H1 (cell line): ENCODE measurements at regions not wholly inside any gene's neighbourhood (a gene's known extent, or its start where the extent isn't known, plus 50 kb on each side); places are given as distances from the start of the nearest gene placed in this dataset.

Source experiments
- CTCF ChIA-PET: fragments of 300-600 bp; sonication (Branson Sonifier 250); formaldehyde crosslinking; loops from one replicate; lab custom pipeline; 2021; ENCODE audit not compliant: partially characterized antibody; lab: Charles Lee
- POLR2A ChIA-PET: fragments of 300-600 bp; sonication (Branson Sonifier 250); formaldehyde crosslinking; loops from one replicate; lab custom pipeline; 2021; ENCODE audit warnings: inconsistent platforms; ENCODE audit not compliant: partially characterized antibody; lab: Charles Lee
- DNase-seq, 2 experiments: peaks; one replicate each; pipeline versions ENCODE4 v3.0.0 to v3.0.0-alpha.2; 2010 to 2022; ENCODE audit warnings: low spot score in 2 of 2, low read depth in 1 of 2, mixed read lengths in 1 of 2
- FAIRE-seq: peaks from 2 replicates; lab custom pipeline; 2011; peaks lifted over from hg19 to GRCh38; lab: Jason Lieb, UNC
- H2AFZ ChIP-seq: 2 replicates; pipeline ENCODE4 v1.8.1; 2012; ENCODE audit warnings: low read length, inconsistent platforms
- H2AK5ac ChIP-seq: 2 replicates; pipeline ENCODE4 v1.6.1; 2013; ENCODE audit warnings: low read depth, low read length
- H2BK120ac ChIP-seq: replicated peaks from 2 replicates; pipeline ENCODE3; 2013; ENCODE audit warnings: low read depth, low read length, inconsistent platforms
- H2BK12ac ChIP-seq: 2 replicates; pipeline ENCODE4 v1.6.1; 2013; ENCODE audit warnings: low read depth, low read length
- H2BK15ac ChIP-seq: 2 replicates; pipeline ENCODE4 v1.6.1; 2013; ENCODE audit warnings: low read length
- H2BK20ac ChIP-seq: 2 replicates; pipeline ENCODE4 v1.6.1; 2013; ENCODE audit warnings: low read length
- H2BK5ac ChIP-seq: 2 replicates; pipeline ENCODE4 v1.6.1; 2013; ENCODE audit warnings: low read depth, low read length
- H3K14ac ChIP-seq: 2 replicates; pipeline ENCODE4 v1.6.1; 2013; ENCODE audit warnings: inconsistent platforms; ENCODE audit not compliant: insufficient read length
- H3K18ac ChIP-seq: 2 replicates; pipeline ENCODE4 v1.6.1; 2013; ENCODE audit warnings: low read length; ENCODE audit errors: extremely low read depth
- H3K23ac ChIP-seq: 2 replicates; pipeline ENCODE4 v1.6.1; 2013; ENCODE audit warnings: inconsistent platforms; ENCODE audit not compliant: insufficient read length
- H3K23me2 ChIP-seq: 2 replicates; pipeline ENCODE4 v1.6.1; 2013; ENCODE audit warnings: low read depth, low read length
- H3K27ac ChIP-seq: 2 replicates; pipeline ENCODE4 v1.6.1; 2011; ENCODE audit warnings: low read depth, low read length, inconsistent platforms
- H3K27me3 ChIP-seq, 4 experiments: replicated peaks in 1 of 4; 1 replicate in 1 of 4; 2 replicates in 3 of 4; pipeline versions ENCODE4 v1.6.1 to v1.8.1; 2011 to 2013; ENCODE audit warnings: low read length in 3 of 4, mild to moderate bottlenecking in 3 of 4, inconsistent platforms in 2 of 4, mixed read lengths in 2 of 4, moderate library complexity in 1 of 4; ENCODE audit not compliant: control insufficient read depth in 3 of 4, insufficient read depth in 3 of 4; ENCODE audit errors: extremely low read depth in 1 of 4
- H3K36me3 ChIP-seq, 4 experiments: 2 replicates each; pipeline versions ENCODE4 v1.6.1 to v1.8.1; 2011 to 2013; ENCODE audit warnings: mild to moderate bottlenecking in 4 of 4, low read length in 3 of 4, moderate library complexity in 2 of 4, control low read depth in 1 of 4, inconsistent platforms in 1 of 4; ENCODE audit not compliant: insufficient read depth in 4 of 4, control insufficient read depth in 2 of 4
- H3K4ac ChIP-seq: replicated peaks from 2 replicates; pipeline ENCODE3; 2013; ENCODE audit warnings: low read length, low read depth, mixed read lengths, inconsistent platforms; ENCODE audit not compliant: insufficient read length
- H3K4me1 ChIP-seq, 4 experiments: replicated peaks in 1 of 4; 1 replicate in 1 of 4; 2 replicates in 3 of 4; pipeline versions ENCODE4 v1.6.1 to v1.8.1; 2011 to 2013; ENCODE audit warnings: low read length in 3 of 4, inconsistent platforms in 2 of 4, mixed read lengths in 1 of 4; ENCODE audit not compliant: insufficient read depth in 4 of 4, control insufficient read depth in 3 of 4
- H3K4me2 ChIP-seq, 2 experiments: 2 replicates each; pipeline versions ENCODE4 v1.6.1 to v1.8.1; 2011 to 2013; ENCODE audit warnings: low read depth in 2 of 2, low read length in 2 of 2, control low read depth in 1 of 2, inconsistent platforms in 1 of 2, mild to moderate bottlenecking in 1 of 2; ENCODE audit not compliant: insufficient read depth in 1 of 2
- H3K4me3 ChIP-seq, 4 experiments: fragments of 200-600, 300-600 bp in 1 of 4; sonication (generic), shearing (Covaris generic), sonication (Bioruptor Twin) in 1 of 4; 2 replicates each; pipeline versions ENCODE4 v1.5.1 to v1.8.1; 2011 to 2016; ENCODE audit warnings: low read length in 4 of 4, low read depth in 3 of 4, control low read depth in 2 of 4, inconsistent platforms in 2 of 4, mild to moderate bottlenecking in 2 of 4, mixed read lengths in 1 of 4, moderate library complexity in 1 of 4; ENCODE audit not compliant: insufficient read depth in 2 of 4; ENCODE audit errors: extremely low read depth in 1 of 4
- H3K56ac ChIP-seq: replicated peaks from 2 replicates; pipeline ENCODE3; 2013; ENCODE audit warnings: low read depth, mild to moderate bottlenecking, mixed read lengths, low read length, inconsistent platforms; ENCODE audit not compliant: insufficient read length
- H3K79me1 ChIP-seq: 2 replicates; pipeline ENCODE4 v1.6.1; 2013; ENCODE audit warnings: low read depth, low read length, control low read depth
- H3K79me2 ChIP-seq, 2 experiments: 2 replicates each; pipeline versions ENCODE4 v1.6.1 to v1.8.1; 2012 to 2013; ENCODE audit warnings: low read length in 2 of 2, mild to moderate bottlenecking in 2 of 2, inconsistent platforms in 1 of 2; ENCODE audit not compliant: insufficient read depth in 2 of 2, control insufficient read depth in 1 of 2
- H3K9ac ChIP-seq, 4 experiments: replicated peaks in 1 of 4; 1 replicate in 1 of 4; 2 replicates in 3 of 4; pipeline versions ENCODE4 v1.6.1 to v1.8.1; 2011 to 2013; ENCODE audit warnings: low read depth in 3 of 4, low read length in 3 of 4, control low read depth in 2 of 4, mild to moderate bottlenecking in 2 of 4, moderate library complexity in 2 of 4, inconsistent platforms in 1 of 4; ENCODE audit errors: extremely low read depth in 1 of 4
- H3K9me3 ChIP-seq, 2 experiments: 2 replicates each; pipeline versions ENCODE4 v1.6.1 to v1.8.1; 2012 to 2013; ENCODE audit warnings: mild to moderate bottlenecking in 2 of 2, moderate library complexity in 2 of 2, control low read depth in 1 of 2, inconsistent platforms in 1 of 2, low read depth in 1 of 2, low read length in 1 of 2, mixed read lengths in 1 of 2; ENCODE audit not compliant: insufficient read depth in 2 of 2
- H4K20me1 ChIP-seq, 2 experiments: replicated peaks in 1 of 2; 2 replicates each; pipeline versions ENCODE3 to v1.8.1; 2011 to 2013; ENCODE audit warnings: inconsistent platforms in 2 of 2, low read length in 2 of 2, mild to moderate bottlenecking in 1 of 2; ENCODE audit not compliant: insufficient read depth in 2 of 2, control insufficient read depth in 1 of 2
- H4K5ac ChIP-seq: 2 replicates; pipeline ENCODE4 v1.6.1; 2013; ENCODE audit warnings: low read length, low read depth, mixed read lengths, inconsistent platforms; ENCODE audit not compliant: insufficient read length
- H4K8ac ChIP-seq: 2 replicates; pipeline ENCODE4 v1.8.0; 2013; ENCODE audit warnings: mild to moderate bottlenecking, moderate library complexity, low read length, inconsistent platforms; ENCODE audit not compliant: insufficient read depth; ENCODE audit errors: extremely low read depth
- H4K91ac ChIP-seq: replicated peaks from 2 replicates; pipeline ENCODE3; 2013; ENCODE audit warnings: low read length, mixed read lengths, inconsistent platforms; ENCODE audit not compliant: insufficient read length
- GABPA ChIP-seq: IDR thresholded peaks from 2 replicates; pipeline ENCODE4 v1.6.1; 2011; ENCODE audit warnings: mild to moderate bottlenecking, low read length, moderate library complexity, borderline replicate concordance; ENCODE audit not compliant: insufficient read depth
- GTF2F1 ChIP-seq: IDR thresholded peaks from 2 replicates; pipeline ENCODE4 v1.6.1; 2012; ENCODE audit warnings: low read depth, low read length, improper control_type of control experiment, borderline replicate concordance
- KDM4A ChIP-seq: IDR thresholded peaks from one replicate; pipeline ENCODE4 v1.7.1; 2012; ENCODE audit warnings: low read depth, mild to moderate bottlenecking, moderate library complexity, low read length, inconsistent platforms; ENCODE audit not compliant: severe bottlenecking
- KDM5A ChIP-seq: fragments of 200-600 bp; IDR thresholded peaks from 2 replicates; pipeline ENCODE4 v1.7.1; 2012; ENCODE audit warnings: mild to moderate bottlenecking, low read length, inconsistent platforms, mixed read lengths
- SAP30 ChIP-seq: fragments of 300-600 bp; sonication (generic); IDR thresholded peaks from 2 replicates; pipeline ENCODE4 v1.7.1; 2012; ENCODE audit warnings: low read length, moderate library complexity, mild to moderate bottlenecking, inconsistent platforms; ENCODE audit not compliant: insufficient read depth, insufficient replicate concordance
- SIRT6 ChIP-seq: IDR thresholded peaks from one replicate; pipeline ENCODE4 v1.7.1; 2012; ENCODE audit warnings: low read length, inconsistent platforms
- SP2 ChIP-seq: IDR thresholded peaks from 2 replicates; pipeline ENCODE4 v1.6.1; 2012; ENCODE audit warnings: mild to moderate bottlenecking, low read length, inconsistent platforms
- TAF7 ChIP-seq: optimal IDR thresholded peaks from 2 replicates; pipeline ENCODE3; 2011; ENCODE audit warnings: low read depth, mild to moderate bottlenecking, inconsistent platforms, low read length, moderate library complexity, borderline replicate concordance
- YY1 ChIP-seq: IDR thresholded peaks from 2 replicates; pipeline ENCODE4 v1.6.1; 2011; ENCODE audit warnings: low read depth, mild to moderate bottlenecking, low read length
- WGBS, 2 experiments: shearing (Covaris generic) in 1 of 2; methylation state at CpG; one replicate each; pipeline versions ENCODE4 v1.1.6 to v1.1.7; 2013 to 2015; ENCODE audit warnings: low lambda C conversion rate in 2 of 2, mixed read lengths in 2 of 2, inconsistent platforms in 1 of 2, low coverage in 1 of 2, missing lambda C conversion rate in 1 of 2; ENCODE audit not compliant: insufficient replicate concordance in 2 of 2, insufficient coverage in 1 of 2, insufficient read length in 1 of 2; ENCODE audit errors: extremely low coverage in 1 of 2, missing lambda C conversion rate in 1 of 2; 5-methylcytosine and 5-hydroxymethylcytosine counted together

- TF ChIP-seq YY1 = no peak
- TF ChIP-seq TAF7 = no peak
- no peak for TF ChIP-seq SAP30
- TF ChIP-seq SP2 = no peak
- no peak for TF ChIP-seq GTF2F1
- TF ChIP-seq KDM5A = no peak
- no peak for TF ChIP-seq KDM4A
- TF ChIP-seq GABPA = no peak
- TF ChIP-seq SIRT6 = no peak
- Histone ChIP-seq H3K9me3 (0 out of 4 replicates have a peak, but pooled peaks cover 2 to 4% of the 10 kb centered on the region in 2 experiments), H3K18ac (no peak overlapping the region), H3K4me3 (no peak overlapping the region), H2BK12ac (no peak overlapping the region), H3K23me2 (no peaks in the 10 kb centered on the region), H2BK120ac (no peak overlapping the region), H4K8ac (no peak overlapping the region), H2BK5ac (no peak overlapping the region), H2BK20ac (no peak overlapping the region), H3K9ac (no peak overlapping the region), H3K4me1 (no peaks in the 10 kb centered on the region; a peak in 1 of 7 replicates), H3K79me2 (no peaks in the 10 kb centered on the region), H4K5ac (no peak overlapping the region), H3K79me1 (no peaks in the 10 kb centered on the region), H3K4me2 (no peak overlapping the region), H3K36me3 (no peaks in the 10 kb centered on the region), H3K14ac (no peak overlapping the region), H4K20me1 (no peaks in the 10 kb centered on the region), H3K27me3 (no peaks in the 10 kb centered on the region), H3K27ac (no peak overlapping the region), H4K91ac (no peak overlapping the region), H3K23ac (no peak overlapping the region), H3K56ac (no peak overlapping the region), H2AK5ac (no peak overlapping the region), H2AFZ (no peak overlapping the region), H3K4ac (no peak overlapping the region), H2BK15ac (no peak overlapping the region)
- FAIRE-seq (no peak), DNase-seq (no peak)
- CTCF ChIA-PET = interaction anchor here (0.6 to 2.9 kb wide), 5 partner anchors 8 to 223 kb away, joined by 3 to 10 read pairs (median 3); no protein-coding TSS in a partner anchor
- 85% methylated on average over 4 of the region's 4 CpGs; no CpG with 5 or more reads in 1 of the 2 experiments for WGBS, 2 experiments
- POLR2A ChIA-PET = no interaction called here
Measured at GRCh38 chr2:11915650-11916049, 169.2 kb downstream of the LPIN1 start.
